Activated CD4-positive, alpha-beta memory T cell treated with anti-CD3 and anti-CD28 coated beads, Interleukin-2, amount 10 ng/mL, durations not matched to agents 7 days and 5 days (primary cell): ENCODE measurements at regions not wholly inside any gene's neighbourhood (a gene's known extent, or its start where the extent isn't known, plus 50 kb on each side); places are given as distances from the start of the nearest gene placed in this dataset.
"Not testable (repeated sequence)": the region's sequence is repeated elsewhere in the genome, so short reads cannot be mapped to it uniquely, and the experiment has no call there.

Experiments used
- CTCF ChIA-PET: fragments of 350-600 bp; sonication (Branson Sonifier 250); formaldehyde crosslinking; loops from one replicate; lab custom pipeline; 2021; ENCODE audit warnings: antibody characterized with exemption, inconsistent platforms; lab: Charles Lee
- POLR2A ChIA-PET: fragments of 350-600 bp; sonication (Branson Sonifier 250); formaldehyde crosslinking; loops from one replicate; lab custom pipeline; 2021; ENCODE audit warnings: antibody characterized with exemption; lab: Charles Lee
- DNase-seq: peaks from one replicate; pipeline ENCODE4 v3.0.0-alpha.2; 2020
- H3K27ac Mint-ChIP-seq: one replicate; pipeline ENCODE4 v1.8.0; 2021; ENCODE audit warnings: mild to moderate bottlenecking, mixed read lengths
- H3K27me3 Mint-ChIP-seq: one replicate; pipeline ENCODE4 v1.8.0; 2021; ENCODE audit warnings: mixed read lengths
- H3K36me3 Mint-ChIP-seq: one replicate; pipeline ENCODE4 v1.8.0; 2021; ENCODE audit warnings: low read depth, mixed read lengths
- H3K4me1 Mint-ChIP-seq: one replicate; pipeline ENCODE4 v1.8.0; 2021; ENCODE audit warnings: mixed read lengths
- H3K4me3 Mint-ChIP-seq: one replicate; pipeline ENCODE4 v1.8.0; 2021; ENCODE audit warnings: mild to moderate bottlenecking, mixed read lengths
- H3K9me3 Mint-ChIP-seq: one replicate; pipeline ENCODE4 v1.8.0; 2021; ENCODE audit warnings: mixed read lengths

DNA sequence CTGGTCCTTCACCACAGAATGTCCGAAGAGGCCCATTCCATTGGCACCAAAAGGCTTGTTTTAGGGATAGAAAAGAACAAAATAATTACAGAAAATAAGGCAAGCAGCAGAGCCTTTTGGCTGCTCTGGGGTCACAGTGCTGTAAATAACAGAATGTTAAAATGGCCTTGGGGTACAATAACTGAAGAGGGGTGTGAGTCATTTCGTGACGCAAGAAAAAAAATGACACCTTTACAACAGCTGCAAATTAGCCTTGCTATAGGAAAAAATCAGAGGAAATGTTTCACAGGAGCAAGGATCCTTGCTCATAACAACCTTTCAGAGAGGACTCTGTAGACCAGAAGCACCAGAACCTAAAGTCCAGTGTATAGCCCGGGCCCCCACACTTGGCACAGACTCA, 483.4 kb downstream of the OMA1 start:
- Mint-ChIP-seq H3K4me1 (no peaks in the 10 kb centered on the region), H3K4me3 (no peak overlapping the region), H3K36me3 (no peaks in the 10 kb centered on the region), H3K27ac (no peak overlapping the region), H3K27me3 (no peaks in the 10 kb centered on the region), H3K9me3 (no peaks in the 10 kb centered on the region)
- POLR2A ChIA-PET: no interaction called here
- DNase-seq: no peak
- CTCF ChIA-PET: no interaction called here

DNA sequence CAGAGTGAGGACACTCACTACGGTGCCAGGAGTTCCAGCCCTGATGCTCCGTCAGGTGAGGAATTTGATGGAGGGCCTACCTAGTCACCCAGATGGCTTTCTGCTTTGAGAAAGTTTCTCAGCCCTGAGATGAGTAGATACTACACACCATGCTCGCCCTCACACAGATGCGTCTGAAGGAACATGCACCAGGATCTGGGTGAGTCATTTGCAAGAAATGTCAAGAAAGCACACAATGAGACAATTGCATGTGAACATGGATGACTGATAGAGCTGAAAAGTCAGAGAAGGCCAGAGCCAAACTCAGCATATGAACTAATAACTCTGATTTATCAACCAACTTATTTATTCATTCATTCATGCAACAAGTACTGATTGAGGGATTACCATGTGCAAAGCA, 483.9 kb downstream of the OMA1 start:
- Mint-ChIP-seq H3K27ac (no peak overlapping the region), H3K27me3 (no peaks in the 10 kb centered on the region), H3K4me1 (no peaks in the 10 kb centered on the region), H3K4me3 (no peak overlapping the region), H3K36me3 (no peaks in the 10 kb centered on the region), H3K9me3 (no peaks in the 10 kb centered on the region)
- CTCF ChIA-PET: no interaction called here
- POLR2A ChIA-PET: no interaction called here
- DNase-seq: no peak

GRCh38 chr1:58060559-58061170, 485.9 kb downstream of the OMA1 start:
- no peak for DNase-seq
- ChIA-PET POLR2A (no interaction called here), CTCF (no interaction called here)
- no peaks in the 10 kb centered on the region for H3K27me3 Mint-ChIP-seq
- H3K4me3 Mint-ChIP-seq: no peak overlapping the region
- no peak overlapping the region for H3K27ac Mint-ChIP-seq
- H3K9me3 Mint-ChIP-seq: no peaks in the 10 kb centered on the region
- no peaks in the 10 kb centered on the region for H3K36me3 Mint-ChIP-seq
- H3K4me1 Mint-ChIP-seq: no peaks in the 10 kb centered on the region

GRCh38 chr1:58059789-58060188, 486.7 kb downstream of the OMA1 start:
- Mint-ChIP-seq H3K4me1 (no peaks in the 10 kb centered on the region), H3K36me3 (no peaks in the 10 kb centered on the region), H3K4me3 (no peak overlapping the region), H3K27me3 (no peaks in the 10 kb centered on the region), H3K9me3 (no peaks in the 10 kb centered on the region), H3K27ac (no peak overlapping the region)
- ChIA-PET POLR2A (no interaction called here), CTCF (no interaction called here)
- DNase-seq: no peak

GRCh38 chr1:58058323-58058722, 488.2 kb downstream of the OMA1 start:
- Mint-ChIP-seq H3K9me3 (no peaks in the 10 kb centered on the region), H3K4me3 (no peak overlapping the region), H3K4me1 (no peaks in the 10 kb centered on the region), H3K27ac (no peak overlapping the region), H3K27me3 (no peaks in the 10 kb centered on the region), H3K36me3 (no peaks in the 10 kb centered on the region)
- ChIA-PET CTCF (no interaction called here), POLR2A (no interaction called here)
- no peak for DNase-seq

DNA sequence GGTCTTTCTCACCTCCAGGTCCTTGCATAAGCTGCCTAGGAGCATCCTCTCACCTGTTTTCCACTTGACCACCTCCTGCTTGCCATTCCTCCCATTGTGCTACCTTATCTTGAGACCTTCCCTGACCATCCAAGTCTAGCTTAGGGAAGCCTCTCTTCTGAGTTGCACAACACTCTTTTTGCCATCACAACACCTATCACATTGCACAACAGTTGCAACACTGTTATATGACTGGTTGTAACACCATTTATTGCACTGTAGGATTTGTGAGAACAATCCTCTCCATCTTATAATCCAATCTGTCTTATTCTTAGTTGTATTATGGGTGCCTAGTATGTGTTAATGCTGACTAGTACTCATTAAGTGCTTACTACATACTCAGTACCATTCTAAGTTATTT, 488.7 kb downstream of the OMA1 start:
- Mint-ChIP-seq H3K4me1 (no peaks in the 10 kb centered on the region), H3K4me3 (no peak overlapping the region), H3K9me3 (no peaks in the 10 kb centered on the region), H3K36me3 (no peaks in the 10 kb centered on the region), H3K27ac (no peak overlapping the region), H3K27me3 (no peaks in the 10 kb centered on the region)
- CTCF ChIA-PET: no interaction called here
- POLR2A ChIA-PET: no interaction called here
- no peak for DNase-seq

GRCh38 chr1:58051187-58051586, 495.3 kb downstream of the OMA1 start:
- H3K27me3 Mint-ChIP-seq, H3K4me3 Mint-ChIP-seq, H3K27ac Mint-ChIP-seq, CTCF ChIA-PET, H3K9me3 Mint-ChIP-seq, H3K36me3 Mint-ChIP-seq, DNase-seq, POLR2A ChIA-PET, H3K4me1 Mint-ChIP-seq: not testable (repeated sequence)

DNA sequence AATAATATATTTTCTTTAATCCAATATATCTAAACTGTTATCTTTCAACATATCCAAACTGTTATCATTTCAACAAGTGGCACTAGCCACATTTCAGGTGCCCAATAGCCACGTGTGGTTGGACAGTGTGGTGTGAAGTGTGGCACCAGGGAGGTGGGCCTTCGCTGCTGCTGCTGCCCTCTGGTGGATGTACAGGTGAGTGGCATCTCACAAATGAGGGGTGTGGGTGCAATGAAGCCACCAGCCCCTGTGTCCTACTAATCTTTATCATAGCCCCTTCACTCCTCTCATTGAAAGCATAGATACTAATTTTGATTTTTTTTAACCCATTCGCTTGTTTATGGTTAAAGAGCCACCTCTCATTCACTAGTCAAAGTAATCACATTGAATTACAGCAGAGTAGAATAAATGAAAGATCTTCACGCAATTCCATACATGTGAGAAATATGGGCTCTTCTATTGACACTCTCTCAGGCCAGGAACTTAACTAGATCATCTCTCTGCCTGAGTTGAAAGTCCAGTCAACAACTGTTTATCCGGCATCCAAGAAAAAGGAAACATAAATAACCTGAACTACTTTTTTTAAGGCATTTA, 499.2 kb downstream of the OMA1 start:
- Mint-ChIP-seq H3K4me1 (no peaks in the 10 kb centered on the region), H3K9me3 (no peaks in the 10 kb centered on the region), H3K4me3 (no peak overlapping the region), H3K27ac (no peak overlapping the region), H3K27me3 (no peaks in the 10 kb centered on the region), H3K36me3 (no peaks in the 10 kb centered on the region)
- no peak for DNase-seq
- CTCF ChIA-PET: no interaction called here
- POLR2A ChIA-PET: no interaction called here

GRCh38 chr1:58045094-58045705, 501.3 kb downstream of the OMA1 start:
- no peak for DNase-seq
- Mint-ChIP-seq H3K4me3 (no peak overlapping the region), H3K27me3 (no peaks in the 10 kb centered on the region), H3K36me3 (no peaks in the 10 kb centered on the region), H3K27ac (no peak overlapping the region), H3K4me1 (no peaks in the 10 kb centered on the region), H3K9me3 (no peaks in the 10 kb centered on the region)
- ChIA-PET CTCF (no interaction called here), POLR2A (no interaction called here)

DNA sequence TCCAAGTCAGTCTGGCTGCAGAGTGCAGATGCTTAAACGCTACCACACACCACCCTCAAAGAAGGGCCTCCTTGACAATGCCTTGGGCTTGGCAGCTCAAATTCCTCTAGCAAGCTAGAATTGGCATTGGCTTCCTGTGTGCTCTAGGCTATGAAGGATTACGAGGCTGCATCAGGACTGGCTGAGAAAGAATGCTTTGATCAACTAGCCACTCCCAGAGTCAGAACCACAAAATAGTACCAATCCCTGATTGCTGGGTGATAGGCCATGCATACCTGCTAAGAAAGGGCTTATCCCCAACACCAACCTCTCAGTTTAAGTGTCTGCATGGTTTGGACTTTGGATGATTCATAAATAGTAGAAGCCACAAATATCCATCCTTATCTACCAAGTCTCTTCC, 504.9 kb downstream of the OMA1 start:
- ChIA-PET CTCF (no interaction called here), POLR2A (no interaction called here)
- no peaks in the 10 kb centered on the region for H3K4me1 Mint-ChIP-seq
- no peaks in the 10 kb centered on the region for H3K9me3 Mint-ChIP-seq
- no peaks in the 10 kb centered on the region for H3K36me3 Mint-ChIP-seq
- no peak for DNase-seq
- H3K27me3 Mint-ChIP-seq: no peaks in the 10 kb centered on the region
- no peak overlapping the region for H3K4me3 Mint-ChIP-seq
- H3K27ac Mint-ChIP-seq: no peak overlapping the region

- no peaks in the 10 kb centered on the region for H3K4me1 Mint-ChIP-seq
- DNase-seq: no peak
- no peak overlapping the region for H3K4me3 Mint-ChIP-seq
- H3K27ac Mint-ChIP-seq: no peak overlapping the region
- ChIA-PET CTCF (no interaction called here), POLR2A (no interaction called here)
- no peaks in the 10 kb centered on the region for H3K27me3 Mint-ChIP-seq
- no peaks in the 10 kb centered on the region for H3K9me3 Mint-ChIP-seq
- H3K36me3 Mint-ChIP-seq: no peaks in the 10 kb centered on the region
These were observed 508.0 kb downstream of the OMA1 start for GRCh38 chr1:58038574-58038973.

DNA sequence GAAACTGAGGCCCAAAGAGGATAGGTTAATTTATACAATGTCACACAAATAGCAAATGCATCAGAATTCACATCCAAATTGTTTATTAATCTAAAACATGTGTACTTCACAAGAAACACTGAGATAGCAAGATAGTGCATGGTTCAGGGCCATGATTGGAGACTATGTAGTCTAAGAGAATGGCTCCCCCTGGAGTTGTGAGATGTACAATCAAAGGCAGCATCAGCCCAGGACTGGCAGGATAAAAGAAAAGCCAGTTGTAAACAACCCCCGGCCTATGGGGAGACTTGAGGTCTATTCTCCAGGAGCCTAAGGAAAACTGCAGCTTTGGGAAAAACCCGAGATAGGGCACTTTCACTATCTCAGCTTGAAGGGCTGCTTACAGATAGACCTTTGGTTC, 511.0 kb downstream of the OMA1 start:
- Mint-ChIP-seq H3K9me3 (no peaks in the 10 kb centered on the region), H3K4me3 (no peak overlapping the region), H3K36me3 (no peaks in the 10 kb centered on the region), H3K27ac (no peak overlapping the region), H3K4me1 (no peaks in the 10 kb centered on the region), H3K27me3 (peaks cover 6% of the 10 kb centered on the region)
- POLR2A ChIA-PET: no interaction called here
- DNase-seq: no peak
- CTCF ChIA-PET: no interaction called here

- POLR2A ChIA-PET: no interaction called here
- CTCF ChIA-PET: no interaction called here
- H3K4me3 Mint-ChIP-seq: no peak overlapping the region
- no peak overlapping the region for H3K27ac Mint-ChIP-seq
- no peak for DNase-seq
- no peaks in the 10 kb centered on the region for H3K36me3 Mint-ChIP-seq
- no peaks in the 10 kb centered on the region for H3K9me3 Mint-ChIP-seq
- H3K4me1 Mint-ChIP-seq: no peaks in the 10 kb centered on the region
- H3K27me3 Mint-ChIP-seq: peaks cover 6% of the 10 kb centered on the region
These were observed 513.2 kb downstream of the OMA1 start for GRCh38 chr1:58033311-58033710.

- no peaks in the 10 kb centered on the region for H3K36me3 Mint-ChIP-seq
- H3K27ac Mint-ChIP-seq: no peak overlapping the region
- H3K27me3 Mint-ChIP-seq: peaks cover 6% of the 10 kb centered on the region
- H3K9me3 Mint-ChIP-seq: no peaks in the 10 kb centered on the region
- ChIA-PET CTCF (no interaction called here), POLR2A (no interaction called here)
- no peaks in the 10 kb centered on the region for H3K4me1 Mint-ChIP-seq
- no peak for DNase-seq
- H3K4me3 Mint-ChIP-seq: no peak overlapping the region
These were observed 513.9 kb downstream of the OMA1 start for GRCh38 chr1:58032611-58033073.
